H9 (cell line): ENCODE measurements at regions not wholly inside any gene's neighbourhood (a gene's known extent, or its start where the extent isn't known, plus 50 kb on each side); places are given as distances from the start of the nearest gene placed in this dataset.

Experiments used
- DNase-seq: peaks from one replicate; pipeline ENCODE4 v3.0.0-alpha.2; 2017
- H2AFZ ChIP-seq: one replicate; pipeline ENCODE4 v1.6.1; 2013; ENCODE audit warnings: mild to moderate bottlenecking, low read length, control low read depth, moderate library complexity
- H2AK5ac ChIP-seq: 2 replicates; pipeline ENCODE4 v1.6.1; 2013; ENCODE audit warnings: low read length, control low read depth, mixed read lengths; ENCODE audit not compliant: insufficient read length
- H2BK120ac ChIP-seq: one replicate; pipeline ENCODE4 v1.6.1; 2013; ENCODE audit warnings: low read depth, mild to moderate bottlenecking, low read length, control low read depth, inconsistent platforms; ENCODE audit not compliant: poor library complexity, severe bottlenecking
- H2BK12ac ChIP-seq: 2 replicates; pipeline ENCODE4 v1.6.1; 2013; ENCODE audit warnings: low read length, control low read depth, mixed read lengths, low read depth; ENCODE audit not compliant: insufficient read length
- H2BK15ac ChIP-seq: 2 replicates; pipeline ENCODE4 v1.6.1; 2013; ENCODE audit warnings: low read depth, low read length, control low read depth
- H2BK20ac ChIP-seq: one replicate; pipeline ENCODE4 v1.6.1; 2013; ENCODE audit warnings: low read depth, mild to moderate bottlenecking, low read length, control low read depth, inconsistent platforms; ENCODE audit not compliant: poor library complexity, severe bottlenecking
- H2BK5ac ChIP-seq: 2 replicates; pipeline ENCODE4 v1.6.1; 2013; ENCODE audit warnings: low read length, control low read depth, mixed read lengths; ENCODE audit not compliant: insufficient read length
- H3K14ac ChIP-seq: 2 replicates; pipeline ENCODE4 v1.6.1; 2013; ENCODE audit warnings: low read length, control low read depth; ENCODE audit not compliant: insufficient read depth
- H3K18ac ChIP-seq: 2 replicates; pipeline ENCODE4 v1.6.1; 2013; ENCODE audit warnings: low read depth, mild to moderate bottlenecking, mixed read lengths, low read length, control low read depth; ENCODE audit not compliant: insufficient read length
- H3K23ac ChIP-seq: 2 replicates; pipeline ENCODE4 v1.6.1; 2013; ENCODE audit warnings: low read length, control low read depth, mixed read lengths, low read depth; ENCODE audit not compliant: insufficient read length
- H3K23me2 ChIP-seq: 2 replicates; pipeline ENCODE4 v1.6.1; 2013; ENCODE audit warnings: low read depth, mild to moderate bottlenecking, mixed read lengths, low read length, control low read depth; ENCODE audit not compliant: insufficient read length, poor library complexity, severe bottlenecking
- H3K27ac ChIP-seq: 2 replicates; pipeline ENCODE4 v1.5.1; 2013; ENCODE audit warnings: low read length, control low read depth, mixed read lengths, low read depth; ENCODE audit not compliant: insufficient read length
- H3K27me3 ChIP-seq: 2 replicates; pipeline ENCODE4 v1.6.1; 2013; ENCODE audit warnings: low read length, control low read depth, inconsistent platforms; ENCODE audit not compliant: insufficient read depth
- H3K4ac ChIP-seq: 2 replicates; pipeline ENCODE4 v1.6.1; 2013; ENCODE audit warnings: low read depth, mild to moderate bottlenecking, control low read depth, inconsistent platforms, low read length, moderate library complexity
- H3K4me1 ChIP-seq: 2 replicates; pipeline ENCODE4 v1.6.1; 2013; ENCODE audit warnings: low read length, control low read depth, inconsistent platforms; ENCODE audit not compliant: insufficient read depth
- H3K4me2 ChIP-seq: 2 replicates; pipeline ENCODE4 v1.6.1; 2013; ENCODE audit warnings: low read length, control low read depth, mixed read lengths; ENCODE audit not compliant: insufficient read length, insufficient read depth
- H3K56ac ChIP-seq: 2 replicates; pipeline ENCODE4 v1.6.1; 2013; ENCODE audit warnings: low read depth, mild to moderate bottlenecking, mixed read lengths, low read length, control low read depth; ENCODE audit not compliant: insufficient read length
- H3K79me1 ChIP-seq: 2 replicates; pipeline ENCODE4 v1.6.1; 2013; ENCODE audit warnings: low read depth, mild to moderate bottlenecking, moderate library complexity, low read length, control low read depth, inconsistent platforms; ENCODE audit not compliant: insufficient read depth, poor library complexity, severe bottlenecking
- H3K79me2 ChIP-seq: 2 replicates; pipeline ENCODE4 v1.6.1; 2013; ENCODE audit warnings: low read length, control low read depth, inconsistent platforms; ENCODE audit not compliant: insufficient read depth
- H3K9ac ChIP-seq: 2 replicates; pipeline ENCODE4 v1.6.1; 2013; ENCODE audit warnings: low read length, control low read depth, mixed read lengths; ENCODE audit not compliant: insufficient read length; ENCODE audit errors: extremely low read depth
- H3K9me3 ChIP-seq: one replicate; pipeline ENCODE4 v1.6.1; 2013; ENCODE audit warnings: low read depth, low read length, inconsistent platforms; ENCODE audit not compliant: control insufficient read depth
- H3T11ph ChIP-seq: one replicate; pipeline ENCODE4 v1.6.1; 2013; ENCODE audit warnings: mild to moderate bottlenecking, low read length, control low read depth, inconsistent platforms
- H4K20me1 ChIP-seq: one replicate; pipeline ENCODE4 v1.6.1; 2013; ENCODE audit not compliant: control insufficient read depth, insufficient read length, insufficient read depth
- H4K5ac ChIP-seq: 2 replicates; pipeline ENCODE4 v1.6.1; 2013; ENCODE audit warnings: low read depth, mild to moderate bottlenecking, mixed read lengths, low read length, control low read depth; ENCODE audit not compliant: insufficient read length
- H4K8ac ChIP-seq: replicated peaks from 2 replicates; pipeline ENCODE4 v1.6.1; 2013; ENCODE audit warnings: low read length, control low read depth, mixed read lengths, low read depth; ENCODE audit not compliant: insufficient read length
- H4K91ac ChIP-seq: 2 replicates; pipeline ENCODE4 v1.6.1; 2013; ENCODE audit warnings: low read depth, mild to moderate bottlenecking, moderate library complexity, mixed read lengths, low read length, control low read depth; ENCODE audit not compliant: insufficient read length
- H3K27ac Mint-ChIP-seq, 3 experiments: 2 replicates in 2 of 3; 3 replicates in 1 of 3; pipeline ENCODE4 v1.8.0; 2020 to 2021; ENCODE audit warnings: mixed read lengths in 3 of 3, mild to moderate bottlenecking in 1 of 3, moderate library complexity in 1 of 3
- H3K27me3 Mint-ChIP-seq: 2 replicates; pipeline ENCODE4 v1.8.0; 2021; ENCODE audit warnings: low read depth, mild to moderate bottlenecking, moderate library complexity, mixed read lengths
- H3K36me3 Mint-ChIP-seq, 3 experiments: 2 replicates in 2 of 3; 3 replicates in 1 of 3; pipeline ENCODE4 v1.8.0; 2020 to 2021; ENCODE audit warnings: low read depth in 3 of 3, mixed read lengths in 3 of 3; ENCODE audit not compliant: insufficient read depth in 1 of 3
- H3K4me1 Mint-ChIP-seq, 2 experiments: 2 replicates each; pipeline ENCODE4 v1.8.0; 2020; ENCODE audit warnings: mixed read lengths in 2 of 2
- H3K4me3 Mint-ChIP-seq, 2 experiments: 2 replicates in 1 of 2; 3 replicates in 1 of 2; pipeline ENCODE4 v1.8.0; 2020 to 2021; ENCODE audit warnings: mild to moderate bottlenecking in 2 of 2, mixed read lengths in 2 of 2, moderate library complexity in 1 of 2
- H3K9me3 Mint-ChIP-seq, 2 experiments: 2 replicates in 1 of 2; 3 replicates in 1 of 2; pipeline ENCODE4 v1.8.0; 2020; ENCODE audit warnings: mild to moderate bottlenecking in 2 of 2, mixed read lengths in 2 of 2, moderate library complexity in 1 of 2
- WGBS: extraction: QIAGEN DNeasy Blood & Tissue Kit; methylation state at CpG from one replicate; pipeline ENCODE4 v1.1.7; 2013; ENCODE audit warnings: missing lambda C conversion rate, low lambda C conversion rate, mixed read lengths; ENCODE audit not compliant: insufficient read length; ENCODE audit errors: extremely low coverage; 5-methylcytosine and 5-hydroxymethylcytosine counted together
- TF ChIP-seq, protein P1 (sequence below): fragments of 200-600 bp; sonication (generic); conservative IDR thresholded peaks from 3 replicates; pipeline ENCODE4 v1.8.0; 2021; ENCODE audit warnings: antibody characterized with exemption, mild to moderate bottlenecking

DNA sequence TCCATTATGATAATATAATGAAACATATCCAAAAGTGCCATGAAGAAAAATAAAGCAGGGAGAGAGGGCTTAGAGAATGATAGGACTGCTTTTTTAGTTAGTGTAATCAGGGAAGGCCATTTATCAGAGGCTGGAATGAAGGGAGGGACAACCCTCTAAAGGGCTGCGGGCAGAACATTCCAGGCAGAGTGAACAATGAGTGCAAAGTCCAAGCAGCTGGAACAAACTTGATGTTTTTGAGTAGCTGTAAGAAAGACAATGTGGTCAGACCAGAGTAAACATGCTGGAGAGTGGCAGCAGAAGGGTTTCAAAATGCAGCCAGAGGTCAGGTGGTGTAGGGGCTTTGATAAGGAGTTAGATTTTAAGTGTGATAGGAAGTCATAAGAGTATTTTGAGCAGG is 65.6 kb upstream of the CCDC6 start:
- no peak overlapping the region for H3K27ac ChIP-seq
- H4K5ac ChIP-seq, result no peak overlapping the region
- no peaks in the 10 kb centered on the region for H3K79me2 ChIP-seq
- no peak for DNase-seq
- H2AFZ ChIP-seq, result no peak overlapping the region
- no peaks in the 10 kb centered on the region for H4K20me1 ChIP-seq
- H2BK5ac ChIP-seq, result no peak overlapping the region
- H4K91ac ChIP-seq, result no peak overlapping the region
- no peak overlapping the region for H2BK120ac ChIP-seq
- no peak overlapping the region for H3K14ac ChIP-seq
- H3K4ac ChIP-seq, result no peak overlapping the region
- peaks cover 4% of the 10 kb centered on the region in 2 experiments for H3K4me1 Mint-ChIP-seq
- H3K27ac Mint-ChIP-seq, result no peak overlapping the region
- no peak overlapping the region for H4K8ac ChIP-seq
- no peak overlapping the region for H3T11ph ChIP-seq
- no peak overlapping the region for H2BK12ac ChIP-seq
- H3K4me2 ChIP-seq, result no peak overlapping the region
- no peaks in the 10 kb centered on the region for H3K9me3 ChIP-seq
- H3K9me3 Mint-ChIP-seq, result peaks cover 10 to 15% of the 10 kb centered on the region in 2 experiments
- H3K79me1 ChIP-seq, result no peaks in the 10 kb centered on the region
- H3K18ac ChIP-seq, result no peak overlapping the region
- H3K36me3 Mint-ChIP-seq, result peaks cover 7 to 10% (median 8%) of the 10 kb centered on the region in 3 experiments
- H2AK5ac ChIP-seq, result no peak overlapping the region
- no peak overlapping the region for H3K9ac ChIP-seq
- H3K27me3 Mint-ChIP-seq, result no peaks in the 10 kb centered on the region
- peaks cover 1% of the 10 kb centered on the region; the same call in 1 of the 2 replicates for H3K4me1 ChIP-seq
- H3K23ac ChIP-seq, result no peak overlapping the region
- H3K23me2 ChIP-seq, result no peaks in the 10 kb centered on the region
- H2BK20ac ChIP-seq, result no peak overlapping the region
- no peak overlapping the region for H2BK15ac ChIP-seq
- H3K56ac ChIP-seq, result no peak overlapping the region
- WGBS, result no CpG with 5 or more reads among the region's 1 CpG
- no peaks in the 10 kb centered on the region for H3K27me3 ChIP-seq
- TF ChIP-seq, protein P1, sequence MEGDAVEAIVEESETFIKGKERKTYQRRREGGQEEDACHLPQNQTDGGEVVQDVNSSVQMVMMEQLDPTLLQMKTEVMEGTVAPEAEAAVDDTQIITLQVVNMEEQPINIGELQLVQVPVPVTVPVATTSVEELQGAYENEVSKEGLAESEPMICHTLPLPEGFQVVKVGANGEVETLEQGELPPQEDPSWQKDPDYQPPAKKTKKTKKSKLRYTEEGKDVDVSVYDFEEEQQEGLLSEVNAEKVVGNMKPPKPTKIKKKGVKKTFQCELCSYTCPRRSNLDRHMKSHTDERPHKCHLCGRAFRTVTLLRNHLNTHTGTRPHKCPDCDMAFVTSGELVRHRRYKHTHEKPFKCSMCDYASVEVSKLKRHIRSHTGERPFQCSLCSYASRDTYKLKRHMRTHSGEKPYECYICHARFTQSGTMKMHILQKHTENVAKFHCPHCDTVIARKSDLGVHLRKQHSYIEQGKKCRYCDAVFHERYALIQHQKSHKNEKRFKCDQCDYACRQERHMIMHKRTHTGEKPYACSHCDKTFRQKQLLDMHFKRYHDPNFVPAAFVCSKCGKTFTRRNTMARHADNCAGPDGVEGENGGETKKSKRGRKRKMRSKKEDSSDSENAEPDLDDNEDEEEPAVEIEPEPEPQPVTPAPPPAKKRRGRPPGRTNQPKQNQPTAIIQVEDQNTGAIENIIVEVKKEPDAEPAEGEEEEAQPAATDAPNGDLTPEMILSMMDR, result no peak
- no peak overlapping the region for H3K4me3 Mint-ChIP-seq
